ENCODE measurements at regions not wholly inside any gene's neighbourhood (a gene's known extent, or its start where the extent isn't known, plus 50 kb on each side); places are given as distances from the start of the nearest gene placed in this dataset.
"Not testable (repeated sequence)": the region's sequence is repeated elsewhere in the genome, so short reads cannot be mapped to it uniquely, and the experiment has no call there.

DNA sequence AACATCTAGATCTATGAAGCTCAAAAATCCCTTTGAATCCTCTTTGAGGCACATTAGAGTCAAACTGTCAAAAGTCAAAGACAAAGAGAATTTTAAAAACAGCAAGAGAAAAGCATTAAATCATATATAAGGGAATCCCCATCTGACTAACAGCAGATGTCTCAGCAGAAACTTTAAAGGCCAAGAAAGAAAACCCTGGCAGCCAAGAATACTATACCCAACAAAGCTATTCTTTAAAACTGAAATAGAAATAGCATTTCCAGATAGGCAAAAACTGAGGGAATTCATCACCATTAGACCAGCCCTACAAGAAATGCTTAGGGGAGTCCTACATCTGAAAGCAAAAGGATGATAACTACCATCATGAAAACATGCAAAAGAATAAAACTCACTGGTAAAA is 211.2 kb upstream of the PDZRN3 start:
- no peak overlapping the region for H3K27ac ChIP-seq
- TF ChIP-seq ZFX (IDR thresholded peaks at IDR 0.05), result no peak
- TF ChIP-seq, protein P1, sequence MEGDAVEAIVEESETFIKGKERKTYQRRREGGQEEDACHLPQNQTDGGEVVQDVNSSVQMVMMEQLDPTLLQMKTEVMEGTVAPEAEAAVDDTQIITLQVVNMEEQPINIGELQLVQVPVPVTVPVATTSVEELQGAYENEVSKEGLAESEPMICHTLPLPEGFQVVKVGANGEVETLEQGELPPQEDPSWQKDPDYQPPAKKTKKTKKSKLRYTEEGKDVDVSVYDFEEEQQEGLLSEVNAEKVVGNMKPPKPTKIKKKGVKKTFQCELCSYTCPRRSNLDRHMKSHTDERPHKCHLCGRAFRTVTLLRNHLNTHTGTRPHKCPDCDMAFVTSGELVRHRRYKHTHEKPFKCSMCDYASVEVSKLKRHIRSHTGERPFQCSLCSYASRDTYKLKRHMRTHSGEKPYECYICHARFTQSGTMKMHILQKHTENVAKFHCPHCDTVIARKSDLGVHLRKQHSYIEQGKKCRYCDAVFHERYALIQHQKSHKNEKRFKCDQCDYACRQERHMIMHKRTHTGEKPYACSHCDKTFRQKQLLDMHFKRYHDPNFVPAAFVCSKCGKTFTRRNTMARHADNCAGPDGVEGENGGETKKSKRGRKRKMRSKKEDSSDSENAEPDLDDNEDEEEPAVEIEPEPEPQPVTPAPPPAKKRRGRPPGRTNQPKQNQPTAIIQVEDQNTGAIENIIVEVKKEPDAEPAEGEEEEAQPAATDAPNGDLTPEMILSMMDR (conservative IDR thresholded peaks at IDR 0.05), result no peak

DNA sequence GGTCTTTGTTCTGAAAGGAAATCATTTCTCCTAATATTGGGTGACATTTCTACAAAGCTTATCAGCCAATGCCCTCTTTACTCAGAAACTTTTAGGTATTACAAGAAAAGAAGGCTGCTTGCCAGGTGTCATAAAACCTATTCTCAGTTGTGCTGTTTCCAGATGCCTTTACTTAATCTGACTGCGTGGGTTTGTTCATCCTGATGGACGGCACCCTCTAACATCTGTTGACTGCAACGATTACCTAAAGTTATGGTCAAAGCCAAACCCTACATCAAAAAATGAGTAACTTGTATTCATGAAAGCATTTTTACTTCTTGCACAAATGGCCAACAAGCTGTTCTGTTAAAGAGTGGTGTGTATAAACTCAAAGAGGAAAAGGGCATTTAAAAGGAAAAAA is 207.7 kb upstream of the PDZRN3 start:
- no peak overlapping the region for H3K27ac ChIP-seq
- TF ChIP-seq, protein P1 (conservative IDR thresholded peaks at IDR 0.05), result no peak
- no peak for TF ChIP-seq ZFX (IDR thresholded peaks at IDR 0.05)

DNA sequence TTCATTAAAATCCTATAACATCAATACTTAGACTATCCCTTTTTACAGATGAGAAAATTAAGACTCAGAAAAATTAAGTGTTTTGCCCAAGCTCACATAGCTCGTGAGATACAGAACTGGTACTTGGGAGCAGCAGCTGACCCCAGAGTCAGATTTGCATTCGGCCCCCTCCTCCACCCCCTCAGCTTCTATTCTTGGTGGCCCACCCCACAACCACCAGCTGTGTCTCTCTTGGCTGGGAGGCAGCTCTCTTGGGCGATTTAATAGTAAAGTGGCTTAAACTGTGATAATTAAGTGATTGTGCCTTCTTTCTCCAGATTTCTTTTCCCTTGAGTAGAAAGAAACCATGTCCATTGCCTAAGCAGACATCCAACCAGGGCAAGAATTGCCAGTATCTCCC is 203.6 kb upstream of the PDZRN3 start:
- no peak overlapping the region for H3K27ac ChIP-seq
- no peak for TF ChIP-seq ZFX (IDR thresholded peaks at IDR 0.05)
- TF ChIP-seq, protein P1 (conservative IDR thresholded peaks at IDR 0.05), result no peak

DNA sequence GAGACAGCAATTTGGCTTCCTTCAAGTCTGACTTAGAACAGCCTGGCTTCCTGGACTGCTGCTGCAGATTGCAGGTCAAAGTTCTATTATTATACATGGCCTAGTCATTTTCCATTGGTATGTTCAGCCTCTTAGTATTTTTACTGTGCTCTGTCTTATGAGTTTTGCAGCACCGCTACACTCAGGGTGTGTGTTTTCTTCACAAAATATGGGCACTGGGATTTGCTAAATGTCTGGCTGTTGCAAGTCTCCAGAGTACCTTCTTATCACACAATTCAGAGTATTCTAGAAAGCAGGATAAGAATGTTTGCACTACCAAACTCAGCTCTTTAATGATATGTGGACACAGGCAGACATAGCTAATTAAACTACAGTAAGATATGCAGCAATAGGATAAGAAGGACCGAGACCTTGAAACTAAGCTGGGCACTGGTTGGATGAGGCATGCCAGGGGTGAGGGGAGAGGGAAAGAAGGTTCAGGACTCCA is 203.0 kb upstream of the PDZRN3 start:
- TF ChIP-seq, protein P1 (conservative IDR thresholded peaks at IDR 0.05), result no peak
- TF ChIP-seq ZFX (IDR thresholded peaks at IDR 0.05), result no peak

DNA sequence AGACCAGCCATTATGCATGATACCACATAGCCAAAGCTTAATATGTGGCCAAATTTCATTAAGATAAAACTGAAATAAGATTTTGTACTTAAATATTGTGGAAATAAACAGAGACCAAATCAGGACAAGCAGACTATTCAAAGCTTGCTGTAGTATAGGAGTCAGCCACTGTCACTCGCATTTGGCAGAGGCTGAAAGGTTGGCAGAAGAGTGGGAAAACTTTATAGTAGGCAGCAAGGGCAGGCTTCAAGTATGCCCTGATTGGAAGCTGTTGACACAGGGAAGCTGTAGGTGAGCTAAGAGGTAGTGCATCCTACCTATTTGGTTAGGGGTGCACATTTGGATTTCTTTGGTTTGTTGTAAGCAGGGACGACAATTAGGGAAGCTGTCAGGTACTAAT is 202.5 kb upstream of the PDZRN3 start:
- TF ChIP-seq ZFX (IDR thresholded peaks at IDR 0.05), result no peak
- TF ChIP-seq, protein P1 (conservative IDR thresholded peaks at IDR 0.05), result no peak

More for the DNA sequence above, 203.0 kb upstream of the PDZRN3 start:
- no peak overlapping the region for H3K27ac ChIP-seq

DNA sequence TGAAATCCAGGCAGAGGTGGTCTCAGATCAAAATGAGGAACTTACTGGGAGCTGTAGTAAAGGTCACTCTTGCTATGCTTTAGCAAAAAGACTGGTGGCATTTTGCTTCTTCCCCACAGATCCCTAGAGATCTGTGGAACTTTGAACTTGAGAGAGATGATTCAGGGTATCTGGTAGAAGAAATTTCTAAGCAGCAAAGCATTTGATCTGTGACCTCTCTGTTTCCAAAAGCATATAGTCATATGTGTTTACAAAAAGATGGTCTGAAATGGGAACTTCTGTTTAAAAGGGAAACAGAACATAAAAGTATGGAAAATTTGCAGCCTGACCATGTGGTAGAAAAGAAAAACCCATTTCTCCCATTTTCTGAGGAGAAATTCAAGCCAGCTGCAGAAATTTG is 196.2 kb upstream of the PDZRN3 start:
- not testable (repeated sequence) for H3K27ac ChIP-seq

More for the DNA sequence above, 202.5 kb upstream of the PDZRN3 start:
- no peak overlapping the region for H3K27ac ChIP-seq

DNA sequence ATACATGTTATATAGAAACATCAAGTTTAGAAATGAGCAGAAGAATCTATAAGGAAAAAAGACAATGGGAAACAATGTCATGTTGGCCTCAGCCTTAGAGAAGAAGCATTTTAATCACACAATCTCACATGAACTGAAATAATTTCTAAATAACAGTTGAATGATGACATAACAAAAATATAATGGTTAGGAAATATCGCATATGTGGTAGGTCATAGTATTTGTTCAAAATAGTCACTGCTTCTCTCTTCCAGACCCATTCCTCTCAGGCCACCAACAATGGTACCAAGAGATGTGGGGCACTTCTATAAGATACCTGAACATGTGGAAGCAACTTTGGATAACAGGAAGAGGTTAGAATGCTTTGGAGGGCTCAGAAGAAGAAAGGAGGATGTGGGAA is 195.7 kb upstream of the PDZRN3 start:
- no peak overlapping the region for H3K27ac ChIP-seq
- no peak for TF ChIP-seq ZFX (IDR thresholded peaks at IDR 0.05)

DNA sequence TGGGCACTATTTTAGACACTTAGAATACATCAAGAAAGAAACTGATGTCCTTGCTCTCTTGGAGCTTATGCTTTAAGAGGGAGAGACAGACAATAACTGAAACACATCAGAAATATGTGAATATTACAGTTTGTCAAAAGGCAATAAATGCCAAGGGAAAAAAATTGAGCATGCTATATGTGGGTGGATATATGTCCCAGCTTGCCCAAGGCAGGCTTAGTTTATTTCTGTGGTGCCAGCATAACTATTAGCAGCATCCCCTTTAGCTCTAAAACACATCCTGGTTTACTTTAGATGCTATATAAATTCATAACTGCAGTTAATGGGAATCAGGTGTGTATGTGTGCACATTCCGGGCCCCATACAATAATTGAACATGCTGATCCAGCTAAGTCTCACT is 191.2 kb upstream of the PDZRN3 start:
- TF ChIP-seq, protein P1 (conservative IDR thresholded peaks at IDR 0.05), result no peak
- no peak for TF ChIP-seq ZFX (IDR thresholded peaks at IDR 0.05)
- H3K27ac ChIP-seq, result no peak overlapping the region

Data from C4-2B (cell line).